Body of pancreas (tissue), 4 donors: ENCODE measurements at regions not wholly inside any gene's neighbourhood (a gene's known extent, or its start where the extent isn't known, plus 50 kb on each side); places are given as distances from the start of the nearest gene placed in this dataset.
"Not testable (repeated sequence)": the region's sequence is repeated elsewhere in the genome, so short reads cannot be mapped to it uniquely, and the experiment has no call there.

Experiments used
- ATAC-seq: fragments of 150-250 bp; one replicate; pipeline ENCODE4 v1.9.1; 2016
- DNase-seq, 4 donors: peaks; one replicate each; pipeline ENCODE4 v3.0.0-alpha.2; 2019
- H3K27ac ChIP-seq, 4 donors: fragments of 200-600 bp; sonication (generic); 1 replicate in 3 of 4; 2 replicates in 1 of 4; pipeline versions ENCODE4 v1.5.1 to v1.6.1; 2016 to 2019; ENCODE audit warnings: mild to moderate bottlenecking in 1 of 4, mixed read lengths in 1 of 4, moderate library complexity in 1 of 4
- H3K27me3 ChIP-seq, 2 donors: fragments of 200-600 bp; sonication (generic); one replicate each; pipeline ENCODE4 v1.6.0; 2016; ENCODE audit warnings: mild to moderate bottlenecking in 1 of 2
- H3K36me3 ChIP-seq, 2 donors: fragments of 200-600 bp; sonication (generic); replicated peaks in 1 of 2; 2 replicates each; pipeline ENCODE4 v1.5.1; 2016; ENCODE audit warnings: low read depth in 2 of 2; ENCODE audit not compliant: insufficient read depth in 1 of 2
- H3K4me1 ChIP-seq: fragments of 200-600 bp; sonication (generic); one replicate; pipeline ENCODE4 v1.6.0; 2016
- H3K4me3 ChIP-seq, 2 donors: fragments of 200-600 bp; sonication (generic); 1 replicate in 1 of 2; 2 replicates in 1 of 2; pipeline ENCODE4 v1.5.1; 2016 to 2019
- H3K9me3 ChIP-seq, 3 donors: fragments of 200-600 bp; sonication (generic); 1 replicate in 2 of 3; 2 replicates in 1 of 3; pipeline ENCODE4 v1.5.1; 2016
- POLR2A ChIP-seq, 3 donors: fragments of 450-650 bp; IDR thresholded peaks; one replicate each; pipeline ENCODE4 v1.6.1; 2016; ENCODE audit warnings: antibody characterized with exemption in 3 of 3, mild to moderate bottlenecking in 2 of 3
- WGBS, 2 donors: methylation state at CpG; one replicate each; pipeline ENCODE4 v1.1.5; 2017; 5-methylcytosine and 5-hydroxymethylcytosine counted together
- intact Hi-C: fragments of 100-400 bp; cut with DNase I; formaldehyde crosslinking; loops from one replicate; pipeline ENCODE4 v1.15.1; 2023
- TF ChIP-seq, protein P1 (sequence below), 7 experiments: fragments of 450-650 bp in 4 of 7; fragments of 200-600 bp in 3 of 7; sonication (generic) in 3 of 7; IDR thresholded peaks; one replicate each; pipeline ENCODE4 v1.5.1; 2016 to 2019; ENCODE audit warnings: antibody characterized with exemption in 7 of 7

DNA sequence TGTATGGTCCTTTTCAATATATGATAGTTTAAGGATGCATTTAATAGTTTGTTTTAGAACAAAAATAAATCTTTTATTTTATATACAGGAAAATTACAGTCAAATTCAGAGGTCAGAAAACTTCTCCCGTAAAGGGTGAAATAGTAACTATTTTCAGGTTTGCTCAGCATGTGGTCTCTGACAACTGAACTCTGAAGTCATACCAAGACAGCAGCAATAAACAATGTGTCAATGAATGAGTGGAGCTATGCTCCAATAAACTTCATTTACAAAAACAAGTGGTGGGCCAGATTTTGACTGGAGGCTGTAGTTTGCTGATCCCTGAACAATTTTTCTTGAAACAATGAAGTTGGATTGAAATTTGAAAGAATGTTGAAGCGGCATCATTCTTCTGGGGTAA, 123.6 kb downstream of the ZNF248 start:
- 82 to 88% methylated on average over 2 of the region's 2 CpGs for WGBS, 2 donors
- no peaks in the 10 kb centered on the region for H3K9me3 ChIP-seq
- TF ChIP-seq, protein P1, sequence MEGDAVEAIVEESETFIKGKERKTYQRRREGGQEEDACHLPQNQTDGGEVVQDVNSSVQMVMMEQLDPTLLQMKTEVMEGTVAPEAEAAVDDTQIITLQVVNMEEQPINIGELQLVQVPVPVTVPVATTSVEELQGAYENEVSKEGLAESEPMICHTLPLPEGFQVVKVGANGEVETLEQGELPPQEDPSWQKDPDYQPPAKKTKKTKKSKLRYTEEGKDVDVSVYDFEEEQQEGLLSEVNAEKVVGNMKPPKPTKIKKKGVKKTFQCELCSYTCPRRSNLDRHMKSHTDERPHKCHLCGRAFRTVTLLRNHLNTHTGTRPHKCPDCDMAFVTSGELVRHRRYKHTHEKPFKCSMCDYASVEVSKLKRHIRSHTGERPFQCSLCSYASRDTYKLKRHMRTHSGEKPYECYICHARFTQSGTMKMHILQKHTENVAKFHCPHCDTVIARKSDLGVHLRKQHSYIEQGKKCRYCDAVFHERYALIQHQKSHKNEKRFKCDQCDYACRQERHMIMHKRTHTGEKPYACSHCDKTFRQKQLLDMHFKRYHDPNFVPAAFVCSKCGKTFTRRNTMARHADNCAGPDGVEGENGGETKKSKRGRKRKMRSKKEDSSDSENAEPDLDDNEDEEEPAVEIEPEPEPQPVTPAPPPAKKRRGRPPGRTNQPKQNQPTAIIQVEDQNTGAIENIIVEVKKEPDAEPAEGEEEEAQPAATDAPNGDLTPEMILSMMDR (IDR thresholded peaks at IDR 0.05) = no peak
- TF ChIP-seq POLR2A (IDR thresholded peaks at IDR 0.05) = no peak
- no peak overlapping the region for H3K4me3 ChIP-seq
- ATAC-seq (no peak), DNase-seq (no peak)
- H3K27ac ChIP-seq = no peak overlapping the region
- no peaks in the 10 kb centered on the region for H3K27me3 ChIP-seq
- no peaks in the 10 kb centered on the region for H3K4me1 ChIP-seq
- H3K36me3 ChIP-seq = no peaks in the 10 kb centered on the region
- intact Hi-C loops = no loop called here

- Histone ChIP-seq H3K36me3 (no peaks in the 10 kb centered on the region), H3K4me3 (no peak overlapping the region), H3K27ac (no peak overlapping the region), H3K27me3 (no peaks in the 10 kb centered on the region), H3K9me3 (peaks cover 0 to 2% (median 0%) of the 10 kb centered on the region in 3 donors), H3K4me1 (no peaks in the 10 kb centered on the region)
- ATAC-seq (no peak), DNase-seq (no peak)
- no peak for TF ChIP-seq POLR2A (IDR thresholded peaks at IDR 0.05)
- TF ChIP-seq, protein P1 (IDR thresholded peaks at IDR 0.05) = no peak
- intact Hi-C loops = no loop called here
These were observed 124.7 kb downstream of the ZNF248 start for GRCh38 chr10:37732685-37733084.

DNA sequence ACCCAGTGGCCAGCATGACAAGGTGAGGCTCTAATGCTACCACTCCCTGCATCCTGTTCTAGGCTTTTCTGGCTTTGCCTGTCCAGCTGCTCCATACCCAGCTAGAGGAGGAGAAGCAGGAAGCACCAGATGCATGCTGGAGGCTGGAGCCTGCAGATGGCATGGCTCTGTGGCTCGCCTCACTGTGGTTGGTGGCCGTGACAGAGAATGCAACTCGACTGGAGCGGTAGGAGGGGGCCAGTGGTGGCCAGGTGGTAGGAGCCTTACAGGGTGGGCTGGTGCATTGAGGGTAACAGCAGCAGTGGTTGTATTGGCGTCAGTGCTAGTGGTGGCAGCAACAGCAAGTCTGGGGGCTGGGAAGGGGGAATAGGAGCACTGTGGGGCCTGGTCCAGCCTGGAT, 128.6 kb downstream of the ZNF248 start:
- no peak for TF ChIP-seq POLR2A (IDR thresholded peaks at IDR 0.05)
- TF ChIP-seq, protein P1 (IDR thresholded peaks at IDR 0.05) = no peak
- DNase-seq (no peak), ATAC-seq (no peak)
- intact Hi-C loops = no loop called here
- Histone ChIP-seq H3K9me3 (peaks cover 0 to 11% (median 0%) of the 10 kb centered on the region in 3 donors), H3K4me1 (no peaks in the 10 kb centered on the region), H3K4me3 (no peak overlapping the region), H3K27ac (no peak overlapping the region), H3K27me3 (no peaks in the 10 kb centered on the region), H3K36me3 (no peaks in the 10 kb centered on the region)
- 66 to 80% methylated on average over 5 of the region's 5 CpGs for WGBS, 2 donors

DNA sequence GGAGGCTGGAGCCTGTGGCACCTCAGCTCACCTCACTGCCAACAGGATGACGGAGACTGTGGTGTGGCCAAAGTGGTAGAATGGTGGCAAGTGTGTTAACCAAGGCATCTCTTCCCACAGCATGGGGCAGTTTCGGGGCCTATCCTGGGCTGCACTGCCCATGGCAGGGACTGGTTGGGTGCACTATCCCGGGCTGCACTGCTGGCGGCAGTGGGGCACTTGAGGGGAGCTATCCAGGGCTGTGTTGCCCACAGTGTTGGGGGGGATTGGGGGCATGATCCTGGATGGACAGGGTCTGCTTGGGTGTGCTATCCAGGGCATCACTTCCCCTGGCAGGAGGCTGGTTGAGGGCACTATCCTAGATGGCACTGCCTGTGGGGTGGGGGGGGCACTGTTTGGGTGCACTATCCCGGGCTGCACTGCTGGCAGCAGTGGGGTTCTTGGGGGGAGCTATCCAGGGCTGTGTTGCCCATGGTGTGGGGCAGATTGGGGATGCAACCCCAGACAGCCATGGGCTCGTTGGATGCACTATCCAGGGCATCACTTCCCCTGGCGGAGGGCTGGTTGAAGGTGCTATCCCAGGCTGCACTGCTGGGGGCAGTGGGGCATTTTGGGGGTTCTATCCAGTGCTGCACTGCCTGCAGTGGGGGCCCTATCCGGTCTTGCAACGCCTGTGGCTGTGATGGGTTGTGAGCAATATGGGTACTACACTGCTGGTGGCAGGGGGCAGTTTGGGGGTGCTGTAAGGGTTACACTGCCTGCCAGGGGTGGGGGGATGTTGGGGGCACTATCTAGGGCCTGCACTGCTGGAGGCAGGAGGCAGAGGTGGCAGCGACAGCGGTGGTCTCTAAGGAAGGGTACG, 129.7 kb downstream of the ZNF248 start:
- WGBS, 2 donors = 63 to 66% methylated on average over 9 to 11 of the region's 12 CpGs
- Histone ChIP-seq H3K9me3 (peaks cover 0 to 11% (median 0%) of the 10 kb centered on the region in 3 donors), H3K4me1 (no peaks in the 10 kb centered on the region), H3K27me3 (no peaks in the 10 kb centered on the region), H3K36me3 (no peaks in the 10 kb centered on the region), H3K27ac (no peak overlapping the region), H3K4me3 (no peak overlapping the region)
- intact Hi-C loops = no loop called here
- ATAC-seq (no peak), DNase-seq (no peak)
- TF ChIP-seq, protein P1 (IDR thresholded peaks at IDR 0.05) = no peak
- TF ChIP-seq POLR2A (IDR thresholded peaks at IDR 0.05) = no peak

DNA sequence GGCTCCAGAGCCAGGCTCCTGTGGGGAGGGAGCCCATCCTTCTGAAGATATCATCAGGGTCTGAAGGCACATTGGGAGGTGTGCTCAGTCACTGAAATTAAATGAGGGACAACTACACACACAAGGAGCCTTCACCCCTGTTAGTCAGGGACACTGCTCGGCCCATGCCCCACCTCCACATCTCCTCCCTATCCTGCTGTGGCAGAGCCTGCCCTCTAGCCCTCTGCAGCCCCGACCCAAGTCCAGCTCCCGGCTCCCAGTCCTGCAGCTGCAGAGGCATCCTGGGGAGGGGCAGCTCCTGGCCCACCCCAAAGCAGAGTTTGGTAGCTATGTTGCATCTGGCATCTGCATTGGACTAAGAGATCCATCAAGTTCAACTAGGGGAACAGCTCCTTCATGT, 136.3 kb downstream of the ZNF248 start:
- intact Hi-C loops = no loop called here
- WGBS, 2 donors = 43 to 59% methylated on average over 1 to 3 of the region's 3 CpGs
- H3K27me3 ChIP-seq = no peaks in the 10 kb centered on the region
- ATAC-seq = no peak
- H3K4me1 ChIP-seq = no peaks in the 10 kb centered on the region
- TF ChIP-seq POLR2A (IDR thresholded peaks at IDR 0.05) = no peak
- TF ChIP-seq, protein P1 (IDR thresholded peaks at IDR 0.05) = no peak
- no peak overlapping the region for H3K27ac ChIP-seq
- no peak overlapping the region for H3K4me3 ChIP-seq
- H3K36me3 ChIP-seq = no peaks in the 10 kb centered on the region
- peaks cover 0 to 4% (median 0%) of the 10 kb centered on the region in 3 donors for H3K9me3 ChIP-seq
- DNase-seq = no peak

GRCh38 chr10:37718060-37718459, 139.3 kb downstream of the ZNF248 start:
- H3K27me3 ChIP-seq, intact Hi-C loops: not testable (repeated sequence)
- WGBS, 2 donors = 65 to 73% methylated on average over 6 of the region's 6 CpGs

More at GRCh38 chr10:37718060-37718459, 139.3 kb downstream of the ZNF248 start:
- DNase-seq, H3K4me1 ChIP-seq, H3K36me3 ChIP-seq, ATAC-seq, H3K9me3 ChIP-seq, H3K27ac ChIP-seq, H3K4me3 ChIP-seq: not testable (repeated sequence)
